ENCODE measurements at regions not wholly inside any gene's neighbourhood (a gene's known extent, or its start where the extent isn't known, plus 50 kb on each side); places are given as distances from the start of the nearest gene placed in this dataset.

DNA sequence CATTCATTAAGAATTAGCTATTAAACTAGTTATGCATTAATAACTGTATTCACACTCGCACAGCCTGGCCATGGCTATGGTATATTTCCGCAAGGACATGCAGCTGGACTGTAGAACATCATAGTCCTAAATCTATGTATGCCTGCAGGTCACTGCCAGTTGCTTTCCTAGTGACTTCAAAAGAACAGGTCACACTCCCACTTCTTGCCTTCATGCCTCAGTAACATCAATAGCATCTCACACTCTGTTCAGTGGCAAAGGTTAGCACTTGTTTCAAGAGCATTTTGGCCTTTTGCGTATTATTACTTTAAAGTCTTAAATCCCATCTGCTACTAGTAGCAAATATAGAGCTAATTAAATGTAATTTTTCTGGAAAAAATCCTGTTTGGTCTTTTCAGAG, 131.4 kb upstream of the DCC start:
- H3K9me3 ChIP-seq = no peaks in the 10 kb centered on the region
- 83 to 91% methylated on average over 3 of the region's 3 CpGs for WGBS, 2 donors
- no peak overlapping the region for H3K27ac ChIP-seq
- H3K36me3 ChIP-seq (replicated peaks in 1 of 2; ENCODE audit: insufficient read depth in 1 of 2, low read depth in 2 of 2) = no peaks in the 10 kb centered on the region
- H3K27me3 ChIP-seq = no peaks in the 10 kb centered on the region
- intact Hi-C loops (cut with DNase I) = no loop called here
- H3K4me1 ChIP-seq = no peaks in the 10 kb centered on the region
- H3K4me3 ChIP-seq = no peak overlapping the region
- DNase-seq (no peak), ATAC-seq (no peak)
- TF ChIP-seq, protein P1, sequence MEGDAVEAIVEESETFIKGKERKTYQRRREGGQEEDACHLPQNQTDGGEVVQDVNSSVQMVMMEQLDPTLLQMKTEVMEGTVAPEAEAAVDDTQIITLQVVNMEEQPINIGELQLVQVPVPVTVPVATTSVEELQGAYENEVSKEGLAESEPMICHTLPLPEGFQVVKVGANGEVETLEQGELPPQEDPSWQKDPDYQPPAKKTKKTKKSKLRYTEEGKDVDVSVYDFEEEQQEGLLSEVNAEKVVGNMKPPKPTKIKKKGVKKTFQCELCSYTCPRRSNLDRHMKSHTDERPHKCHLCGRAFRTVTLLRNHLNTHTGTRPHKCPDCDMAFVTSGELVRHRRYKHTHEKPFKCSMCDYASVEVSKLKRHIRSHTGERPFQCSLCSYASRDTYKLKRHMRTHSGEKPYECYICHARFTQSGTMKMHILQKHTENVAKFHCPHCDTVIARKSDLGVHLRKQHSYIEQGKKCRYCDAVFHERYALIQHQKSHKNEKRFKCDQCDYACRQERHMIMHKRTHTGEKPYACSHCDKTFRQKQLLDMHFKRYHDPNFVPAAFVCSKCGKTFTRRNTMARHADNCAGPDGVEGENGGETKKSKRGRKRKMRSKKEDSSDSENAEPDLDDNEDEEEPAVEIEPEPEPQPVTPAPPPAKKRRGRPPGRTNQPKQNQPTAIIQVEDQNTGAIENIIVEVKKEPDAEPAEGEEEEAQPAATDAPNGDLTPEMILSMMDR (IDR thresholded peaks at IDR 0.05) = no peak

DNA sequence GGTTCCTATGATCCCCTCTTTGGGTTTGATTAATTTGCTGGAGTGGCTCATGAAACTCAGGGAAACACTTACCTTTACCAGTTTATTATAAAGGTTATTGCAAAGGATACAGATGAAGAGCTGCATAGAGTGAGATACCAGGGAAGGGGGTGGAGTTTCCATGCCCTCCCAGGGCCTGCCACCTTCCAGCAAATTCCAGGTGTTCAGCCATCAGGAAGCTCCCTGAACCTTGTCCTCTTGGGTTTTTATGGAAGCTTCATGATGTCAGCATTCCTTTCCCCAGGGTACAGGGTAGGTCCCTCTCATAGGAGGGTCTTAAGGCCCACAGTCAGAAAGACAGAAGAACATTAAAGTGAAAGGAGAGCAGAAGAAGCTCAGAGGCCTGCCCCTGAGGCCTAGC, 123.9 kb upstream of the DCC start:
- no peaks in the 10 kb centered on the region for H3K36me3 ChIP-seq (replicated peaks in 1 of 2; ENCODE audit: insufficient read depth in 1 of 2, low read depth in 2 of 2)
- TF ChIP-seq, protein P1 (IDR thresholded peaks at IDR 0.05) = no peak
- no peak for TF ChIP-seq POLR2A (IDR thresholded peaks at IDR 0.05)
- H3K4me1 ChIP-seq = no peaks in the 10 kb centered on the region
- ATAC-seq (no peak), DNase-seq (no peak)
- intact Hi-C loops (cut with DNase I) = no loop called here
- no peaks in the 10 kb centered on the region for H3K27me3 ChIP-seq
- H3K9me3 ChIP-seq = no peaks in the 10 kb centered on the region
- no peak overlapping the region for H3K27ac ChIP-seq
- H3K4me3 ChIP-seq = no peak overlapping the region

DNA sequence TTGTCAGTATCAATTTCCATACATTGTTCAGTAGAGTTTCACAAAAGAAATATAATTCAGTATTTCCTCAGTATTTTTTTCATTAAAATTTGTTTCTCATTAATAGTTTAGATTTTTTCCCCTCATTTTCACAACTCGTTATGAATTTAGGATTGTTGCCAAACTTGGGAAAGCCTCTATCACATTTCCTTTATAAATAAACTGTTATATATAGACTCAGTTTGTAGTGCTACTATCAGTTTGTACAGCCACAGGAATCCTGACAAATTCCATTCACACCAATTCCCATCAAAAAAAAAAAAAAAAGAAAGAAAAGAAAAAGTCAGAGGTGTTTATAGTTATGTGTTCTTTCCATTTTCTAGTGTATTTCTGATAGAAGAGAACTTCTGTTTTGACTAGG, 123.3 kb upstream of the DCC start:
- Histone ChIP-seq H3K27ac (no peak overlapping the region), H3K4me1 (no peaks in the 10 kb centered on the region), H3K27me3 (no peaks in the 10 kb centered on the region), H3K4me3 (no peak overlapping the region), H3K36me3 (replicated peaks in 1 of 2; ENCODE audit: insufficient read depth in 1 of 2, low read depth in 2 of 2) (no peaks in the 10 kb centered on the region), H3K9me3 (no peaks in the 10 kb centered on the region)
- WGBS, 2 donors = 29 to 38% methylated on average over 1 of the region's 1 CpG
- no peak for TF ChIP-seq POLR2A (IDR thresholded peaks at IDR 0.05)
- TF ChIP-seq, protein P1 (IDR thresholded peaks at IDR 0.05) = no peak
- no peak for ATAC-seq
- intact Hi-C loops (cut with DNase I) = no loop called here
- DNase-seq = no peak

DNA sequence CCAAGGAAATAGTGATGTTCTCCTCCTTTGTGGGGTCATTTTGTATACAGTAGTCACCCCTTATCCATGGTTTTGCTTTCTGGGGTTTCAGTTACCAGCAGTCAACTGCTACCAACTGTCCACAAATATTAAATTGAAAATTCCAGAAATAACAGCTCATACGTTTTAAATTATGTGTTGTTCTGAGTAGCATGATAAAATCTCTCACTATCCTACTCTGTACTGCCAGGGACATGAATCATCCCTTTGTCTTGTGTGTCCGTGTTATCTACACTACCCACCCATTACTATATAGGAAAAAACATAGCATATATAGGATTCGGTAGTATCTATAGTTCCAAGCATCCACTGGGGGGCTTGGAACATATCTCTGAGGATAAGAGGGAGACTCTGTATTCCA, 120.9 kb upstream of the DCC start:
- DNase-seq (no peak), ATAC-seq (no peak)
- no peaks in the 10 kb centered on the region for H3K9me3 ChIP-seq
- no peak for TF ChIP-seq POLR2A (IDR thresholded peaks at IDR 0.05)
- TF ChIP-seq, protein P1 (IDR thresholded peaks at IDR 0.05) = no peak
- intact Hi-C loops (cut with DNase I) = no loop called here
- H3K4me3 ChIP-seq = no peak overlapping the region
- H3K36me3 ChIP-seq (replicated peaks in 1 of 2; ENCODE audit: insufficient read depth in 1 of 2, low read depth in 2 of 2) = no peaks in the 10 kb centered on the region
- H3K27me3 ChIP-seq = no peaks in the 10 kb centered on the region
- 37 to 59% methylated on average over 3 of the region's 3 CpGs for whole genome bisulfite sequencing, 2 donors
- no peaks in the 10 kb centered on the region for H3K4me1 ChIP-seq
- no peak overlapping the region for H3K27ac ChIP-seq

DNA sequence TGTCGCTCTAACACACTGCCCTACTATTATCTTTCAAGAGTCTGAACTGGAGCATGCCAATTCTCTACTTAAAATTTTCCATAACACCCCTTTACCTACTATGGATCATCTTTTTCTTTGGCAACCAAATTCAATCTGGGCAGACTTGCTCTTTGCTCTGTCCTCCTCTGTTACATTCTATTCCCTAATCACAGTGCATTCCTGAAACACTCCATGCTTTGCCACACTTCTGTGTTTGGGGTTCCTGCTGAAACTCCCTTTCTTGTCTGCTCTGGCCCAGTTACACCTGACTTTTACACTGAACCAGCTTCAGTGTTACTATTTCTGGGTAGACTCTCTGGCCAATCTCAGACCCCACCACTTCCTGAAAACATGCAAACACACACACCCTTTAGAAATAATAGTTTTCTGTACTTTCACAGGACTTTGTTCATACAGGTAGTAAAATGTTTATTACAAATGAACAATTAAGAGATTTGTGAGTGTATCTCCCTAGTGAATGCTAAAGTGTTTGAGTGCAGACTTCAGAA, 119.9 kb upstream of the DCC start:
- no peak overlapping the region for H3K4me3 ChIP-seq
- TF ChIP-seq POLR2A (IDR thresholded peaks at IDR 0.05) = no peak
- TF ChIP-seq, protein P1 (IDR thresholded peaks at IDR 0.05) = no peak
- no peak overlapping the region for H3K27ac ChIP-seq
- WGBS, 2 donors = 62 to 76% methylated on average over 1 of the region's 1 CpG
- no peaks in the 10 kb centered on the region for H3K27me3 ChIP-seq
- no peaks in the 10 kb centered on the region for H3K4me1 ChIP-seq
- ATAC-seq (no peak), DNase-seq (no peak)
- H3K9me3 ChIP-seq = no peaks in the 10 kb centered on the region
- no peaks in the 10 kb centered on the region for H3K36me3 ChIP-seq (replicated peaks in 1 of 2; ENCODE audit: insufficient read depth in 1 of 2, low read depth in 2 of 2)
- intact Hi-C loops (cut with DNase I) = no loop called here

All from body of pancreas (tissue), 4 donors.